HG02642 (cell line): ENCODE measurements at regions not wholly inside any gene's neighbourhood (a gene's known extent, or its start where the extent isn't known, plus 50 kb on each side); places are given as distances from the start of the nearest gene placed in this dataset.

Experiments
- ATAC-seq: cut with Tn5 transposase; IDR thresholded peaks from one replicate; pipeline ENCODE4 v1.9.1; 2021; ENCODE audit warnings: mild to moderate bottlenecking; ENCODE audit not compliant: unreplicated experiment, poor library complexity

DNA sequence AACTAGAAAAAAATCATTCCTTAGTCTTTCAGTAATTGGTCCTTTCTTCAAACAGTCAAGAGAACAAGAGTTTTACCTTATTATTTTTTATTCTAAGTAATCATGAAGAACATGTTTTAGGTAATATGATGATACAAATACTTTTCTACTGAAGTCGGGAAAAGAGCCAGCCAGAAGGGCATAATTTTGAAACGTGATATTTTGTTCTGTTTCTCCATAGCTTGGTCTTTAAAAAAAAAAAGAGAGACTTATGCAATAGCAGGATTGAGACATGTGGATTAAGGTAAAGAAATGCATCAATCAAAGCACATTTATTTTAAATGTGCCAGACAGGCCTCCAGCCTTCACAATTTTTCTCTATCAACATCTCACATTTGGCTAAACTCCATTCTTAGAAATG, 1016.8 kb downstream of the CNTNAP5 start:
- ATAC-seq = no peak

DNA sequence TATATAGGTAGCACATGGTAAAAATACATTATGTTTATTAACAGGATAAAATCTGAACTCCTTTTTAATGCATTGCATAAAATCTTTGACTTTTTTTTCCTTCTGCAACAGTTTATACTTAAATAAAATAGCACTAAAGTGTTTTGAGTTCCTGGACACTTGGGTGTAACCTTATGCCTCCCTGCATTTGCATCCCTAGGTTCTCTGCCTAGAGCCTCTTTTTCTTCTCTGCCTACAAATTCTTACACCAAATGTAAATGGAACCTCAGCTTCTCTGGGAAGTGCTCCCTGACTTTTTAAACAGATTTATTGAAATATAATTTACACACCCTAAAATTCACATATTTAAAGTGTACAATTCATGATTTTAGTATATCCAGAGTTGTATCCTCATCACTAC, 1017.6 kb downstream of the CNTNAP5 start:
- no peak for ATAC-seq

DNA sequence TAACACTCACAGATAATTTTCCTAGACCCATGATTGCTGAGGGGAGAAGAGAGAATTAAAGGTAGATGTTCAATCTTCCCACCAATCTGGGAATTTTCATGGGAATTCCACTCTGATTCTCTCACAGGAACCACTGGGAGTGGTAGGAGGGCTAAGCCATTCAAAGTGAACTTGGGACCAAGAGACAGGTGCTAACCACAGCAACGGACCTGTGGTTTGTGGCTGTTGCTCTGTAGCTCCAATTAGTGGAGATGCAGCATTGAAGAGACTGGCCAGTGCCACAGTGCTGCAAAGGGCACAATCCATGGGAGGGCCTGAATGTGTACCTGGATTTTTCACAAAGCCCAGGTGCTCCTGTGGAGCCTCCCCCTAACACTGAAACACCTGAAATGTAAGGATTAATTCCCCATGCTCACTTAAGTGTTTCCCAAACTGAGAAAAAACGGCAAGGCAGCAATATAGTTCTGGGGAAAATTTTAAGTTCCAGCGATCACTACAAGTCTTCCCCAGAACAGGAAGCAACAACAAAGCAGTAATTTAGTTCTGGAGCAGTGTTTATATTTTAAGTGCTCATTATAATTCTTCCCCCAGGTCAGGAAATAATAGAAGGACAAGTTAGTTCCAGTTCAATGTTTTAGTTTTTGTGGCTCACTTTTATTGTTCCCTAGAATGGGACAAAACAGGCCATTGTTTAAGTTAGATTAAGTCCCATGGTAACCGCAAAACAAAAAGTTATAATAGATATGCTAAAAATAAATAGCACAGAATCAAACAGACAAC, 1045.8 kb downstream of the CNTNAP5 start:
- no peak for ATAC-seq

DNA sequence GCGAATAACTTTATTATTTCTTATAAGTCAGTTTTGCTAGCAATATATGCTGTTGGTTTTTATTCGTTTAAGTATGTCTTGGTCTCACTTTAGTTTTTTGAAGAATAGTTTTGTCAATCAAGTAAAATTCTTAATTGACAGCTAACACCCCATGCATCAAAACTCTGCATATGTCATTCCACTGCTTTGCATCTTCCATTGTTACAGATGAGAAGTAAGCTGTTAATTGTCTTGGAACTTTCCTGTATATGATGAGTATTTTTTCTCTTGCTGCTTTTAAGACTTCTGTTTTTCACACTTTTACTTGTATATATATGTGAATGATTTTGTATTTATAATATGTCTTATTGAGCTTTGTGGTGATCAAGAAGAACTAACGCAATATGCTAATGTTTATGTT, 1048.4 kb downstream of the CNTNAP5 start:
- no peak for ATAC-seq

DNA sequence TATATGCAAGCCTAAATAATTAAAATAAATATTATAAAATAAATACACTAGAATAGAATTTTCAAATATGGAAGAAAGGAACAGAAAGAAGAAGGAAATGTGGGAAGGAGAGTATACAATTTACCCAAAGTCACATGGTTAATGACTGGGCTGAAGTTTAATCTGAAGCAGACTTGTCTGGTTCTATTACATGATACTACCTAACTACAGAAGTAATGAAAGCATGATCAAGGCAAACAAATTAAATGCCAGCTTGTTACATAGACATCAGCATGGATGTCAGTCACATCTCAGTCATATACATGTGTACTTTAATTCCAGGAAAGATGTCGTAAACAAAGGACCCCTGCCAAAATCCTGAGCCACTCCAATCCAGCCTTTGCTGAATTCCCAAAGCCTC, 1060.8 kb downstream of the CNTNAP5 start:
- ATAC-seq = no peak

DNA sequence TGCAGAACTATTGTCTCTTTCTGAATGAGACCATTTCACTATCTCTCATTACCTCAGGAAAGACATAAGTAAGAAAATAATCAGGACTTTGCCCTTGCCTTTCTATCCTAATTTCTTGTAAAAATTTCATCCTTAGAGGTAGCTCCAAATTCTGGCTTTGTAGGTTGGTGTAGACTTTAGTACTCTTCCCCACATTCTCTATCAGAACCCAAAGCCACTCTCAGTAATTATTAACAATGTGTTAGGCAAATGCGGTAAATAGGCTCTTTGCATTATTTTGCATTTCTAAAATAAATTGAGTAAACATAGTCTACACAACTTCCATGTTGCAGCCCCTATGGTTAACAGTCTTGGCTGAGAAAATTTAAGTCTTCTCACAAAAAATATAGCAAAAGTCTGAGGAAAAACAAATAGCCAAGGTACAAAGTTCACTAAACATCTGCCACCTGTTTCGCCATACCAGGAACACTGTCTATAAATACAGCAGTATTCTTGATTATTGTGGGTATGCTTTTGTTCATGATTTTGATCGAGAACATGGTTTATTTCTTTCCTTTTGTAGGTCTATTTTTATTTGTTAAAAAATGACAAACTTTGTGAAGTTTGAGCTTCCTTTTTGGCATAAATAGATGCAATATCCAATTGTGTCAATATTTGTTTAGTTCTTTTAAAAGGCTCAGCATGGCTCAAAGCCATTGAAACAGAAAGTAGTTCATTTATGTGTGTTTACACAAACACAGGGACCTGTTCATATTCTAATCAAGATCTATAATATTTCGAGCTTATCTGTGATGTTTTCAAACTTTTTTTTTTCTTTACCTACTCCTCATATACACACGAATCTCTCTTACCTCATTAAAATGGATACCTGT, 1061.5 kb downstream of the CNTNAP5 start:
- ATAC-seq = no peak

DNA sequence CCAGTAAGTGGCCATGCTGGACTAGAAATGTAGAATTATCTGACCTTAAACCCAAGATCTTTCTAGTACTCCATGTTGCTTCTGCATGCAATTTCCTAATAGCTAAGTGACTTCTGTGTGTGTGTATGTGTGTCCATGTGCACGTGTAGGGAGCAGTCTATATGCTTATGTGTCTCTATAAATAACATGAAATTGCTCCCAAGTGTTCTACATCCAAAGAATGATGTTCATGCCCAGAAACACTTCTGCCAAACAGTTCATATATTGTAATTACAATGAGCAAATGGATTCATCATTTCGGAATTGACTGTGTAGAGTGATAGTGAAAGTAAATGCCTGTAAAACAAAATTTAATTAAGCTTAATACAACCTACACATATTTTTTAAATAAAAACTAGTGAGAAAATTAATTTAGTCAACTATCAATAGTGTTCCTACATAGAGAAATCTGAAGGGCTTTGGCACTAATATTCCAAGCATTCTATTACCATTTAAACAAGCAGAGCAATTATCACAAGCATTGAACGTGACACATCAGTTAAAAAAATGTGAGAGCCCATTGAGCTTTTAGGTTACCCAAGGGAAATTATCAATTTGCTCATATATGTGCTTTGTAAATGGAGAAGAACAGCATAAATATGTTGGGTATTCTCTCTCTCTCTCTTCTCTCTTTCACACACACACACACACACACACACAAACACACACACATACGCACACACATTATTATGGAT, 1067.4 kb downstream of the CNTNAP5 start:
- ATAC-seq = no peak

DNA sequence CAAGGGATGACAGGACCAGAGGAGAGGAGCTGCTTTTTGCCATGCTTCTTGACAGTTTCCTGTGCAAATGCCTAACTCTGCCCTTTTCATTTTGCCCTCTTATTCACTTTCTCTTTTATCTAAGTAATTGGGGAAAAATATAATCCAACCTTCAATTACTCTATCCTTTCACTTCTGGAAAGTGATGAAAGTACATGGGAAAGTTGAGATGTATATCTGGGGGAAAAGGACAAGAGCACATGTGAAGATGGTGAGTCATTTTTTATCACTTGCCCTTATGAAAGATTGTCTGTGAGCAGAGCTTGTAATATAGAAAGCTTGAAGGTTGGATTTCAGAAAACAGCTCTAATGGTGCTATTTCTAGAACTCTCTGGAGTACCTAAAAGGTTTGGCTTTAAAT, 1070.7 kb downstream of the CNTNAP5 start:
- no peak for ATAC-seq

DNA sequence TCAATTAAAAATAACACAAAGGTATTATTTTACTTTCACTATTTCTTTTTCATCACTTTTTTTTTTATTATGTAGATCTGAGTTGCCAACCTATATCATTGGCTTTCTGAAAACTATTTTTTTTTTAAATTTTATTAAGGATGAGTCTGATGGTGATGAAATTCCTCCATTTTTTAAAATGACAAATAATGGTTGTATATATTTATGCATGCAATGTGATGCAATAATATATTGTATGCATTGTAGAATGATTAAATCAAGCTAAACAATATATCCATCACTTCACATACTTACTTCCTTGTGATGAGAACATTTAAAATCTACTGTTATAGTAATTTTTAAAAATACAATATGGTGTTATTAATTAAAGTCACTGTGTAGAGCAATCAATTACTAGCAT, 1081.6 kb downstream of the CNTNAP5 start:
- ATAC-seq = no peak

DNA sequence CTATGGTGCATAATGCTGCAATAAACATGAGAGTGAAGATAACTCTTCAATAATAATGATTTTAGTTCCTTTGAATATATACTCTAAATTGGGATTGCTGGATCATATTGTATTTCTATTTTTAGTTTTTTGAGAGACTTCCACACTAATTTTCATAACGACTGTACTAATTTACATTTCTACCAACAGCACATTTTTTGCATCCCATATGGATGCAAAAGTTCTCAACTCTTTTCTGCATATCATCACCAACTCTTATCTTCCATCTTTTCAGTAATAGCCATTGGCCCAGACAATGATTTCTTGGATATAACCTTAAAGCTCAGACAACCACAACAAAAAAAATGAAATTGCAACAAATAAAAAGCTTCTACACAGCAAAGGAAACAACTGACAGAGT, 1082.4 kb downstream of the CNTNAP5 start:
- ATAC-seq = no peak

DNA sequence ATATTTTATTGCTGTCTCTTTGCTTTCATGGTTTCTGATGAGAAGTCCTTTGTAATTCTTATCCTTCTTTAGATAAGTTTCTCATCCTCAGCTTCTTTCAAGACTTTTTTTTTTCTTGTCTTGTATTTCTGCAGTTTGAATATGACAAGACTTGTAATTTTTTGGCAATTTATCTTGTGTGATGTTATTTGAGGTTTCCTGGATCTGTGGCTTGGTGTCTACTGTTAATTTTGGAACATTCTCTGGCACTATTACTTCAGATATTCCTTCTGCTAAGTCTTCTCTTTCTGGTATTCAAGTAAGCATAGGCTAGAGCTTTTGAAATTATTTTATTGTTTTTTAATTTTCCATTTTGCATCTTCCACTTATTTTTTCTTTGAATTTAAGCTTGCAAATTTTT, 1083.2 kb downstream of the CNTNAP5 start:
- ATAC-seq = no peak

DNA sequence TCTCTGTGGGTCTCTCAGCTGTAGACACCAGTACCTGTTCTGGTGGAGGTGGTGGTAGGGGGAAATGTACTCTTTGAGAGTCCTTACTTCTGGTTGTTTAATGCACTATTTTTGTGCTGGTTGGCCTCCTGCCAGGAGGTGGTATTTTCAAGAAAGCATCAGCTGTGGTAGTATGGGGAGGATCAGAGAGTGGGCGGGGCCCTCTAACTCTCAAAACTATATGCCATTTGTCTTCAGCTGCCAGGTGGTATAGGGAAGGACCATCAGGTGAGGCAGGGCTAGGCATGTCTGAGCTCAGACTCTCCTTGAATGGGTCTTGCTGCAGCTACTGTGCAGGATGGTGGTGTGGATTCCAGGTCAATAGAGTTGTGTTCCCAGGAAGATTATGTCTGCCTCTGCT, 1100.8 kb downstream of the CNTNAP5 start:
- ATAC-seq = no peak

DNA sequence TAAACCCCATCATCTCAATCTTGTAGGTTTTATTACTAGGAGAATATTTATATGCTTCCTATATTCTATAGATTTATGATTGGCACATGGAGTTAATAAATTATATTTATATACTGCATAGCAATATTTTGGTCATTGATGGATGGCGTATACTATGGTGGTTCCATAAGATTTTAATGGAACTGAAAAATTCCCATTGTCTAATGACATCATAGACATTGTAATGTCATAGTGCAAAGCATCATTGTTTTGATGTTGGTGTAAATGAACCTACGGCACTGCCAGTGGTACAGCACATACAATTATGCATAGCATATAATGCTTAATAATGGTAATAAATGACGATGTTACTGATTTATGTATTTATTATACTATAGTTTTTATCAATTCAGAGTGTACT, 1135.9 kb downstream of the CNTNAP5 start:
- no peak for ATAC-seq

DNA sequence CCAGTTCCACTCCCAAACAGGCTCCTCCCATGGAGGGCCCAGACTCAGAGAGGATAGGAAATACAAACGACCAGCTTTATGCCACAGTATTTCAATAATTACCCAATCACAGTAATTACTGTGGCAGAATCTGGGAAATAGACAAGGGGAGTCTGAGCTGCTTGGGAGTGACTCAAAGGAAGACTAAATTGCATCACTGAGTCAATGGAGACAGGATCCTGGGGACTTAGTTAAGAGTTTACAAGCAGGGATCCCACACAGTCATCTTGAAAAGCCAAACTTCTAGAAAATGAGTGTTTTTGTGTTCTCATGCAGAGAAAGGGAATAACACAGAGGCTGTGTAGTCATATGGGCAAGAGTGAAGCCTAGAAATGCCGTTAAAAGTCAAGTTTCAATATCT, 1142.1 kb downstream of the CNTNAP5 start:
- ATAC-seq = no peak

DNA sequence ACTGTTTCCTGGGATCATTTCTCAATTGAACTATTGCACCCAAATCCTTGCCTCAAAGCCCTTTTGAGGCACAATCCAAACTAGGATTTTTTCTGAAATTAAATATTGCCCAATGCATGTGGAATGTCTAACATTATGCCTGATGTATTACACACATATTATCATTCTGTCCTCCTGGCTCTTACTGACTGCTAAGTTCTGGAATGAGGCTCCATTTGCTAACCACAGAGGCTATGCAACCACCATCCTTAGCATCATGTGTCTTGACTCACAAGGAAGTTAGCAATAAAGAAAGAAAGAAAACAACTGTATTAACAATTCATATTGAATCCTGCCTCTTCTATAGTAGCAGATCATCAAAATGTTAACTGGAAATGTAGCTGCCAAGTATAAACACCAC, 1142.7 kb downstream of the CNTNAP5 start:
- ATAC-seq = no peak

DNA sequence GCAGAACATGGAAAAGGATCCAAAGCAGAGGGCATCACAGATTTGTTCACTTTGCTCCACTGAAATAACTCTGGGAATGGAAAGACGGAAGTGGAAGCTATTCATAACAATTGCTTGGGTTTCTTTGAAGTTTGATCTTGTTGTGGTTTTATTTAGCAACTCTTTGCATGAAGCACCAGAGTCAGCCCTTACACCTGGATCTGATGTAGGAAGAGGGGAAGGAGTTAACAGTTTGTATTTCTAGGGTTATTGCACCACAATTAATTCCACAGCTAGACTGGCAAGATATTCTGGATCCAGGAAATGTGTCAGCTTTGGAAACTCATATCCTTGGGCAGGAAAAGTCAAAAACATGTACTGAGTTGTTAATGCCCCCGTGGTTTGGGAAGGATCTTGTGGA, 1143.4 kb downstream of the CNTNAP5 start:
- ATAC-seq = no peak

DNA sequence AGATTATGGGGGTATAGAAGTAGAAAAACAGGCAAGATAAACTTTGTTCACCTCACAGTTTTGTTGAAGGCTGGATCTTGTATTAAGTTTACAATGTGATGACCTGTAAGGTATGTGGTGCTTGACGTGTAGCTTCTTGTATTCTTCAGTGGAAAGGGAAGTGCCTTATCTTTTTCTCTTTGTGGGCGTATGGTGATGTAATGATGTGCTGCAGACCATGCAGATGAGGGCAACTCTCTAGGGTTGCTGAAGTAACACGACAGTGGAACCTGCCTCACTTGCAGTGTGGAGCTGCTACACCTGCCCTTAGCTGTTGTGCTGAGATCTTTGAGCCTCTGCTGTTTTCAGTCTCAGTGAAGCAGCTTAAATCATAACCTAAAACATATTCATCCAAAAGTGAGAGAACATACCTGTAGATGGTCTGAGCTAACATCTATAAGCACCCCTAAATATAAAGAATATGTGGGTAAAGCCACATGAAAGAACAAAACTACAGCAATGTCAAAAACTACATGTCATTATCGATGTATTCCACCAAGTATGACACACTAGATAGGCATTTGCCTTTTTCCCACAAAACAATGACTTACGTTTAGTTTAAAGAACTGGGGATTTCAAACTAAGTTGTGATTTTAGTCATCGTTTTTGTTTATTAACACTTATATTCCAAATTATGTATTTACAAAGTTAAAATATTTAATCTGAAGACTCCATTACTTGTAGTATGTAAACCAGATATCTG, 1144.1 kb downstream of the CNTNAP5 start:
- ATAC-seq = no peak

DNA sequence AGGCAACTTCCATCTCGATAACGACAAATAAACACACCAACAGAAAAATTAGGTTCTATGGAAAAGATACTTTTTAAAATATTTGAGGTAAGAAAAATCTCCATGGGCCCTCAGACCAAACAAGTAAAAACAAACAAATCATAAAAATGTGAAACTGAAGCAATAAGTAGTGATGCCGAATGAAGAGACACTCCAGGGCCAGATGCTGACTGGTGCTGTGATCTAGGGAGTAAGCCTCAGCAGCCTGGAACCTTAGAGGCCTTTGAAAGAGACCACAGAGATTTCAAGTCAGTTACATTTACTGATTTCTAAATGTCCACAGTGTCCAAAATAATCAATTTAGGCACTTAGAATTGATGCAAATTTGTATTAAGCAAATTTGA, 1144.7 kb downstream of the CNTNAP5 start:
- ATAC-seq = no peak

DNA sequence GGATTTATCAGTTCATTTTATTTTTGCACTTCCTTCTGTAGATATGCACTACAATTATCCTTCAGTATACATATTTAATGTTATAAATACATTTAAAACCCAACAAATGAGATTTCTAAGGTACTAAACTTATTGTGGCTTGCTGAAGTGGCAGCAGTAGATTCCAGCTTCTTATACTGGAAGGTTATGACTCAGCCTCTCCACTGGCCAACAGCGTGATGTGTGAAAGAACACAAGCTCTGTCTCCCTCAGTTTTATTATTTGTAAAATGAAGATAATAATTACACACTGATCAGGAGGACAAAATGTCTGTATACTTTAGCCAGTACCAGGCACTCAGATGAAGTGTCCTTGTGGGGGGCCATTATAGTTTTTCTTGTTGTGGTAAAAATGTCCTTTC, 1147.1 kb downstream of the CNTNAP5 start:
- no peak for ATAC-seq

DNA sequence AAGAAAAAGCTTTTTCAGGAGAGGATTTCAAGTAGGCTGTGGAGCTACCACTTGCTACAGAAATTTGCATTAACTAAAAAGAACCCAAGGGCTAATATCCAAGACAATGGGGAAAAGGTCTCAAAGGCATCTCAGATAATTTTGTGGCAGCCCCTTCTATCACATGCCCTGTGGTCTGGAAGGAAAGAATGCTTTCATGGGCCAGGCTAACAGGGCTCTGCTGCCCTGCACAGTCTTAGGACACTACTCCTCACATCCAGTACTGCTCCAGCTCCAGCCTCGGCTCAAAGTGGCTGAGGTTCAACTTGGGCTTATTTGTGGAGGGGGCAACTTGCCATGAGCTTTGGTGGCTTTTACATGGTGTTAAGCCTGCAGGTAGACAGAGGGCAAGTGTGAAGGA, 1150.3 kb downstream of the CNTNAP5 start:
- ATAC-seq = no peak
